Upper lobe of left lung (tissue), 6 donors: ENCODE measurements at regions not wholly inside any gene's neighbourhood (a gene's known extent, or its start where the extent isn't known, plus 50 kb on each side); places are given as distances from the start of the nearest gene placed in this dataset.
A peak's percentile ranks its signal among the peaks of the same experiment; 100 is the strongest.

Experiments
- ATAC-seq, 2 donors: fragments of 200-7000 bp; cut with Tn5 transposase; one replicate each; pipeline ENCODE4 v1.9.1; 2022; ENCODE audit warnings: mild to moderate bottlenecking in 2 of 2, moderate library complexity in 2 of 2; ENCODE audit not compliant: low FRiP score in 2 of 2
- DNase-seq, 2 donors: peaks; one replicate each; pipeline ENCODE4 v3.0.0-alpha.2; 2019 to 2020
- H3K27ac ChIP-seq, 4 donors: fragments of 200-600 bp; sonication (generic); one replicate each; pipeline ENCODE4 v1.5.1; 2016 to 2019
- H3K27me3 ChIP-seq, 4 donors: fragments of 200-600 bp; sonication (generic); one replicate each; pipeline ENCODE4 v1.5.1; 2017 to 2019
- H3K36me3 ChIP-seq, 4 donors: fragments of 200-600 bp; sonication (generic); one replicate each; pipeline ENCODE4 v1.5.1; 2016 to 2019
- H3K4me1 ChIP-seq, 4 donors: fragments of 200-600 bp; sonication (generic); one replicate each; pipeline ENCODE4 v1.5.1; 2018 to 2019
- H3K4me3 ChIP-seq, 4 donors: fragments of 200-600 bp; sonication (generic); one replicate each; pipeline ENCODE4 v1.5.1; 2017 to 2019; ENCODE audit warnings: mild to moderate bottlenecking in 2 of 4, moderate library complexity in 1 of 4
- H3K9me3 ChIP-seq, 4 donors: fragments of 200-600 bp; sonication (generic); one replicate each; pipeline ENCODE4 v1.5.1; 2018 to 2019
- CTCF ChIP-seq, 6 experiments: fragments of 450-650 bp in 4 of 6; fragments of 200-600 bp in 2 of 6; sonication (generic) in 2 of 6; IDR thresholded peaks; one replicate each; pipeline ENCODE4 v1.5.1; 2016 to 2019; ENCODE audit warnings: antibody characterized with exemption in 6 of 6
- EP300 ChIP-seq, 4 donors: sonication (generic); formaldehyde crosslinking; IDR thresholded peaks; one replicate each; pipeline ENCODE4 v1.5.1; 2017; ENCODE audit warnings: antibody characterized with exemption in 4 of 4, control low read depth in 2 of 4
- POLR2A ChIP-seq, 4 donors: fragments of 450-650 bp; IDR thresholded peaks; one replicate each; pipeline ENCODE4 v1.5.1; 2016 to 2017; ENCODE audit warnings: antibody characterized with exemption in 4 of 4, mild to moderate bottlenecking in 2 of 4
- POLR2AphosphoS5 ChIP-seq, 2 donors: sonication (generic); formaldehyde crosslinking; IDR thresholded peaks; one replicate each; pipeline ENCODE4 v1.5.1; 2017; ENCODE audit warnings: antibody characterized with exemption in 2 of 2
- WGBS, 2 donors: methylation state at CpG; one replicate each; pipeline ENCODE4 v1.1.5; 2017 to 2018; 5-methylcytosine and 5-hydroxymethylcytosine counted together
- donor health status: DM: no; HTN: no; CAD: no; lungs with moderate emphysema.
- donor health status: DM: no; HTN: yes; CAD: no; lungs with severe emphysema.

DNA sequence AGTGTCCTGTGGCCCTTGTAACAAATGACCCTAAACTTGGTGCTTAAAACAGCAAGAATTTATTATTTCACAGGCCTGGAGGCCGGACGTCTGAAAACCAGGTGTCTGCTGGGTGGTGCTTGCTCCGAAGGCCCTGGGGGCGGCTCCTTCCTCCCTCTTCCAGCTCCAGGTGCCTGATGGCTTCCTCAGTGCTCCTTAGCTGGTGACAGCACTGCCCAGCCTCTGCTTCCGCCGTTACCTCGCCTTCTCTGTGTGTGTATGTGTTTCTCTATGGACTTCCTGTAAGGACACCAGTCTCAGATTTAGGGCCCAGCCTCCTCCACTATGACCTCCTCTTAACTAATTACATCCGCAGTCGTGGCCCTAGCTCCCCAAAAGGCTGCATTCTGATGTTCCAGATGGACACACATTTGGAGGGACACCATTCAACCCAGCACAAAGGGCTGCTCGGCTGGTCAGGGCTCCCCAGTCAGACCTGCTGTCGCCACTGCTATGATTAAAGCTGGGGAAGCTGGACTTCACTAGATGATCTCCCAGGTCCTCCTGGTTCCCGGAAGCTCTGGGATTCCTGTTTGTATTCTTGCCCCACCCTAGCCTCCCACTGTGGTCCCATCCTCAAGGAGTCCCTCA lies 172.8 kb downstream of the IRF8 start:
- Histone ChIP-seq H3K4me3 (no peak overlapping the region), H3K9me3 (no peaks in the 10 kb centered on the region), H3K4me1 (peaks cover 4 to 47% (median 34%) of the 10 kb centered on the region in 4 donors), H3K27ac (peak overlapping the region; percentile 31 to 76 (median 68)), H3K36me3 (no peaks in the 10 kb centered on the region), H3K27me3 (peaks cover 0 to 3% (median 0%) of the 10 kb centered on the region in 4 donors)
- TF ChIP-seq EP300 (IDR thresholded peaks at IDR 0.05) = no peak
- no peak for TF ChIP-seq CTCF (IDR thresholded peaks at IDR 0.05)
- TF ChIP-seq POLR2AphosphoS5 (IDR thresholded peaks at IDR 0.05) = no peak
- TF ChIP-seq POLR2A (IDR thresholded peaks at IDR 0.05) = no peak
- ATAC-seq = no peak
- WGBS, 2 donors = 60 to 61% methylated on average over 12 of the region's 12 CpGs
- DNase-seq = no peak

- Histone ChIP-seq H3K27me3 (peaks cover 0 to 3% (median 0%) of the 10 kb centered on the region in 4 donors), H3K27ac (peak overlapping the region; percentile 31 to 76 (median 68)), H3K36me3 (no peaks in the 10 kb centered on the region), H3K4me3 (no peak overlapping the region), H3K9me3 (no peaks in the 10 kb centered on the region), H3K4me1 (peaks cover 4 to 49% (median 35%) of the 10 kb centered on the region in 4 donors)
- ATAC-seq = peak in 1 of 2 donors; percentile 73
- WGBS, 2 donors = 46 to 49% methylated on average over 21 of the region's 21 CpGs
- peak; percentile 12 to 77 (median 61) for TF ChIP-seq CTCF (IDR thresholded peaks at IDR 0.05)
- TF ChIP-seq EP300 (IDR thresholded peaks at IDR 0.05) = no peak
- TF ChIP-seq POLR2AphosphoS5 (IDR thresholded peaks at IDR 0.05) = no peak
- no peak for DNase-seq
These were observed 173.6 kb downstream of the IRF8 start for GRCh38 chr16:86072328-86073102.

DNA sequence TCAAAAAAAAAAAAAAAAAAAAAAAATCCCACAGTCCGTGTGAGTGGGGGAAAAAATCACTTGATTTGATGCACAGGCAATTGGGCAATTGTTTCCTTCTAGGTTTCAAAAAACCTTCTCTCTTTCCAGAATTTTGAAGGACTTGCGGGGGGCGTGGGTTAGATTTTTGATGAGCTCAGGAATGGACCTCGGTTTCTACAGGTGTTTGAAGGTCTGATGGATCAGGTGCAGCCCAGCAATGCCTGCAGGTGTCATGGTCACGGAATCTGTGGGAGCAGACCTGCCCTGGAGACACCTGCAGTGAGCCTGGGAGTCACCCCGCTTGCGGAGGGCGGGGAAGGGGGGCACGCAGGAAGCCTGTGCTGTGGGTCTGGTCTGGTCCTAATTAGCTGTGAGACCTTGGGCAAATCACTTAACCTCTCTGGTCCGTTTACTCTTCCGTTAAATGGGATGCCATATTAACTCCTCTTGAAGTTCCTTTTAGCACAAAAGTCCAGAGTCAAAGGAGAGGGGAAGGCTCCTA lies 174.2 kb downstream of the IRF8 start:
- H3K4me1 ChIP-seq = peaks cover 4 to 54% (median 40%) of the 10 kb centered on the region in 4 donors
- DNase-seq (no peak), ATAC-seq (no peak)
- H3K4me3 ChIP-seq = no peak overlapping the region
- WGBS, 2 donors = 71 to 72% methylated on average over 11 of the region's 11 CpGs
- no peaks in the 10 kb centered on the region for H3K36me3 ChIP-seq
- TF ChIP-seq CTCF (IDR thresholded peaks at IDR 0.05) (peak in 1 of 6 experiments; percentile 8), POLR2A (IDR thresholded peaks at IDR 0.05) (no peak), EP300 (IDR thresholded peaks at IDR 0.05) (no peak)
- peaks cover 0 to 3% (median 0%) of the 10 kb centered on the region in 4 donors for H3K27me3 ChIP-seq
- no peaks in the 10 kb centered on the region for H3K9me3 ChIP-seq
- peak overlapping the region in 2 of 4 donors; percentile 83 to 84 for H3K27ac ChIP-seq

- Histone ChIP-seq H3K27ac (peak overlapping the region; percentile 47 to 84 (median 77)), H3K9me3 (no peaks in the 10 kb centered on the region), H3K27me3 (no peaks in the 10 kb centered on the region), H3K4me3 (no peak overlapping the region), H3K4me1 (peaks cover 4 to 54% (median 40%) of the 10 kb centered on the region in 4 donors), H3K36me3 (no peaks in the 10 kb centered on the region)
- ATAC-seq = peak in 1 of 2 donors; percentile 3
- no peak for DNase-seq
- 77 to 80% methylated on average over 9 of the region's 9 CpGs for WGBS, 2 donors
- TF ChIP-seq CTCF (IDR thresholded peaks at IDR 0.05) = no peak
- no peak for TF ChIP-seq POLR2A (IDR thresholded peaks at IDR 0.05)
- no peak for TF ChIP-seq POLR2AphosphoS5 (IDR thresholded peaks at IDR 0.05)
- no peak for TF ChIP-seq EP300 (IDR thresholded peaks at IDR 0.05)
These were observed 175.0 kb downstream of the IRF8 start for GRCh38 chr16:86073763-86074493.
